ENCODE measurements at regions not wholly inside any gene's neighbourhood (a gene's known extent, or its start where the extent isn't known, plus 50 kb on each side); places are given as distances from the start of the nearest gene placed in this dataset.

- TF ChIP-seq CTCF (IDR thresholded peaks at IDR 0.05; ENCODE audit: low read depth, low read length, poor library complexity, severe bottlenecking) (no peak), EZH2phosphoT487 (IDR thresholded peaks at IDR 0.05; ENCODE audit: borderline replicate concordance, low read length) (no peak)
Measured at GRCh38 chr11:98296091-98296880, 724.5 kb upstream of the CNTN5 start.
